HEK293T (cell line): ENCODE measurements at regions not wholly inside any gene's neighbourhood (a gene's known extent, or its start where the extent isn't known, plus 50 kb on each side); places are given as distances from the start of the nearest gene placed in this dataset.

Experiments
- CTCF ChIA-PET: fragments of 350-600 bp; formaldehyde crosslinking; extraction: SDS; loops from one replicate; lab custom pipeline; 2021; ENCODE audit warnings: antibody characterized with exemption, inconsistent platforms; lab: Yijun Ruan, JAX
- POLR2A ChIA-PET: fragments of 350-600 bp; formaldehyde crosslinking; extraction: SDS; loops from one replicate; lab custom pipeline; 2020; ENCODE audit warnings: antibody characterized with exemption, inconsistent platforms; lab: Yijun Ruan, JAX
- DNase-seq: peaks from one replicate; pipeline ENCODE4 v3.0.0; 2012; ENCODE audit warnings: mixed read lengths; ENCODE audit errors: extremely low spot score
- ARNT ChIP-seq: fragments of 450-650 bp; IDR thresholded peaks from 2 replicates; pipeline ENCODE4 v1.6.1; 2017; ENCODE audit warnings: mild to moderate bottlenecking
- BHLHE40 ChIP-seq: fragments of 450-650 bp; IDR thresholded peaks from 2 replicates; pipeline ENCODE4 v1.6.1; 2016; ENCODE audit warnings: mild to moderate bottlenecking, moderate library complexity, borderline replicate concordance
- CTBP1 ChIP-seq: fragments of 450-650 bp; IDR thresholded peaks from 2 replicates; pipeline ENCODE4 v1.6.1; 2016; ENCODE audit warnings: borderline replicate concordance
- ELF4 ChIP-seq: fragments of 450-650 bp; IDR thresholded peaks from 2 replicates; pipeline ENCODE4 v1.6.1; 2017; ENCODE audit warnings: antibody characterized with exemption
- FOXA1 ChIP-seq: fragments of 450-650 bp; IDR thresholded peaks from 2 replicates; pipeline ENCODE4 v1.6.1; 2016; ENCODE audit warnings: mild to moderate bottlenecking
- FOXK2 ChIP-seq: fragments of 450-650 bp; IDR thresholded peaks from 2 replicates; pipeline ENCODE4 v1.6.1; 2016; ENCODE audit warnings: mild to moderate bottlenecking
- FOXM1 ChIP-seq: fragments of 450-650 bp; IDR thresholded peaks from 2 replicates; pipeline ENCODE4 v1.6.1; 2017; ENCODE audit warnings: mild to moderate bottlenecking, borderline replicate concordance
- HDGF ChIP-seq: fragments of 450-650 bp; IDR thresholded peaks from 2 replicates; pipeline ENCODE4 v1.6.1; 2017; ENCODE audit warnings: antibody characterized with exemption, borderline replicate concordance
- L3MBTL2 ChIP-seq: fragments of 450-650 bp; conservative IDR thresholded peaks from 2 replicates; pipeline ENCODE4 v1.6.1; 2016; ENCODE audit warnings: mild to moderate bottlenecking
- LEF1 ChIP-seq: fragments of 450-650 bp; IDR thresholded peaks from 2 replicates; pipeline ENCODE4 v1.6.1; 2017; ENCODE audit warnings: mild to moderate bottlenecking, borderline replicate concordance
- NFRKB ChIP-seq: fragments of 450-650 bp; IDR thresholded peaks from 2 replicates; pipeline ENCODE4 v1.6.1; 2016; ENCODE audit warnings: mild to moderate bottlenecking, moderate library complexity
- SP1 ChIP-seq: fragments of 450-650 bp; IDR thresholded peaks from 2 replicates; pipeline ENCODE4 v1.6.1; 2017
- SUZ12 ChIP-seq: fragments of 450-650 bp; IDR thresholded peaks from 2 replicates; pipeline ENCODE4 v1.6.1; 2016; ENCODE audit warnings: mild to moderate bottlenecking
- TARDBP ChIP-seq: fragments of 450-650 bp; IDR thresholded peaks from 2 replicates; pipeline ENCODE4 v1.6.1; 2016
- ZNF384 ChIP-seq: fragments of 450-650 bp; IDR thresholded peaks from 2 replicates; pipeline ENCODE4 v1.6.1; 2016
- TF ChIP-seq, protein P1 (sequence below): fragments of 450-650 bp; IDR thresholded peaks from 2 replicates; pipeline ENCODE4 v1.6.1; 2016

DNA sequence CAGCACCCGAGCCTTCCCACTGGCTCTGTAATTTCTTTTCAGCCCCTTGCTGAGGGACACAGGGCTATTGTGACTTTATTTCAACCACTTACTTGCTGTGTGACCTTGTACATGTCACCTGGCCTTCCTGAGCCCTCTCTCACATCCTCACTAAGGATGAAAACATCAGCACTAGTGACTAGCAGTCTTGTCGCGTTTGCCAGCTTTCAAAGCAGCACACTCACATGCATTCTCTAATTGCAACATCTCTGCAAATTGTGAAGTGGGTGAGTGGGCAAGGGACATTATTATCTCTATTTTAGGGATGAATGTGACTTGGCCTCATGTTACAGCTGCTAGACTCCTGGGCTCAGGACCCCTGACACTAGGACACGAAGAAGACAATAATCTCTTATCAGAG lies 144.5 kb downstream of the SEC61B start:
- CTCF ChIA-PET = no interaction called here
- DNase-seq = no peak
- no peak for TF ChIP-seq L3MBTL2
- TF ChIP-seq, protein P1, sequence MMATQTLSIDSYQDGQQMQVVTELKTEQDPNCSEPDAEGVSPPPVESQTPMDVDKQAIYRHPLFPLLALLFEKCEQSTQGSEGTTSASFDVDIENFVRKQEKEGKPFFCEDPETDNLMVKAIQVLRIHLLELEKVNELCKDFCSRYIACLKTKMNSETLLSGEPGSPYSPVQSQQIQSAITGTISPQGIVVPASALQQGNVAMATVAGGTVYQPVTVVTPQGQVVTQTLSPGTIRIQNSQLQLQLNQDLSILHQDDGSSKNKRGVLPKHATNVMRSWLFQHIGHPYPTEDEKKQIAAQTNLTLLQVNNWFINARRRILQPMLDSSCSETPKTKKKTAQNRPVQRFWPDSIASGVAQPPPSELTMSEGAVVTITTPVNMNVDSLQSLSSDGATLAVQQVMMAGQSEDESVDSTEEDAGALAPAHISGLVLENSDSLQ = no peak
- POLR2A ChIA-PET = no interaction called here

- DNase-seq = no peak
- POLR2A ChIA-PET = no interaction called here
- CTCF ChIA-PET = no interaction called here
- TF ChIP-seq FOXK2 = no peak
- no peak for TF ChIP-seq ELF4
- no peak for TF ChIP-seq ARNT
- no peak for TF ChIP-seq FOXM1
- TF ChIP-seq, protein P1 = no peak
These were observed 146.6 kb downstream of the SEC61B start for GRCh38 chr9:99368341-99369326.

- ChIA-PET POLR2A (no interaction called here), CTCF (no interaction called here)
- TF ChIP-seq ELF4 (no peak), SUZ12 (no peak), NFRKB (no peak), ARNT (no peak), FOXM1 (no peak), TARDBP (no peak), LEF1 (no peak), HDGF (no peak), FOXA1 (no peak), BHLHE40 (no peak), L3MBTL2 (no peak), ZNF384 (no peak), SP1 (no peak), FOXK2 (no peak), CTBP1 (no peak)
- TF ChIP-seq, protein P1 = no peak
- DNase-seq = no peak
These were observed 147.2 kb downstream of the SEC61B start for GRCh38 chr9:99369327-99369722.

DNA sequence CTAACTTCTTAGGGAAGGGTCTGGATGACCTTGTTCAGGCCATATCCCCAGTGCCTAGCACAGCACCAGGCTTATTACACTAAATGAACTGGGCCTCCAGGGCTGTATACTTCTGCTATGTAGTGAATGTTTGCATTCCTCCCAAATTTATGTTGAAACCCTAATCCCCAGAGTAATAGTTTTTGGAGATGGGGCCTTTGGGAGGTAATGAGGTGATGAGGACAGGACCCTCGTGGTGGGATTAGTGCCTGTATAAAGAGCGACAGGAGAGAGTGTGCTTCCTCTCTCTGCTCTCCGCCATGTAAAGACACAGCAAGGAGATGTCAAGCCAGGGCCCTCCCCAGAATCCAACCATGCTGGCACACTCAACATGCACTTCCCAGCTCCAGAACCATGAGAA lies 148.3 kb downstream of the SEC61B start:
- DNase-seq = no peak
- ChIA-PET CTCF (no interaction called here), POLR2A (no interaction called here)
- TF ChIP-seq SP1 (no peak), ZNF384 (no peak), SUZ12 (no peak), ARNT (no peak), FOXK2 (no peak), LEF1 (no peak), HDGF (no peak), TARDBP (no peak), NFRKB (no peak)
- TF ChIP-seq, protein P1 = no peak

DNA sequence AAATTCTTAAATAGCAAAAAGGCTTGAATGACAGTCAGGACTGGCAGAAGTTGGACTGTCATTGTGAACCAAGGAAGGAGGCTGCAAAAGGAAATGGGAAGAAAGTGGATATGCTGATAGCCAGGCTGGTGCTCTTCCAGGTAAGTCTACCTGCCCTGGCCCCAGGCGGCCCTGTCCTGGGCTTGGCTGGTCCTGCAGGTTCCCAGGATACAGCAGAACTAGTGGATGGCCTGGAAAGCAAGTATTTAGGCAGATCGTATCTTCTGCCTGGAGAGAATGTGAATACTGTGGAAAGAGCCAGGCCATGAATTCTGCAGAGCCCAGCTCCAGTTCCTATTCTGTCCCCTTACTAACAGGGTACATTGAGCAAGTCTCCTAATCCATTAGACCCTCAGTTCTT lies 149.3 kb downstream of the SEC61B start:
- POLR2A ChIA-PET = no interaction called here
- no peak for TF ChIP-seq HDGF
- no peak for TF ChIP-seq LEF1
- TF ChIP-seq SP1 = no peak
- TF ChIP-seq BHLHE40 = no peak
- TF ChIP-seq L3MBTL2 = no peak
- TF ChIP-seq FOXA1 = no peak
- TF ChIP-seq CTBP1 = no peak
- TF ChIP-seq ARNT = no peak
- CTCF ChIA-PET = no interaction called here
- DNase-seq = no peak

DNA sequence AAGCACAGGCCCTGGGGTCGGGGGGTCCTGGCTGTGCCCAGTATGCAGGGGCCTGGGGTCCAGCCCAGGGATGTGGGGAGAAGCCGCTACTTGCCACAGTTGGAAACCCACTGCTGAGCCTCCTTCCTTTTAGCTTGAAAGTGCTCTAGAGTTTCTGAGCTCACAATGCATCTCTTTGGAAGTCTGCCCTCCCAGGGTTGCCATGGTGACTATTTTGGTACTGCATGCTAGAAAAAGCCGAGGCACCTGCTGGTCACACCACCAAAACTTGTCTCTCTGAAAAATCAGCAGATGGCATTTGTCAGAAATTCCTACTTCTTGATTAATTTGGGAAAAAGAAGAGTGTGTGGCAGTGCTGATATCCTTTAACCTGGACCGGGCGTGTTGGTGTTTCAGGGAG lies 151.8 kb downstream of the SEC61B start:
- TF ChIP-seq TARDBP (no peak), BHLHE40 (no peak), CTBP1 (no peak), NFRKB (no peak), SP1 (no peak), FOXA1 (no peak), FOXM1 (no peak), LEF1 (no peak), L3MBTL2 (no peak), FOXK2 (no peak), ZNF384 (no peak), SUZ12 (no peak), HDGF (no peak), ELF4 (no peak), ARNT (no peak)
- TF ChIP-seq, protein P1 = no peak
- ChIA-PET POLR2A (no interaction called here), CTCF (no interaction called here)
- DNase-seq = no peak
